ENCODE measurements at regions not wholly inside any gene's neighbourhood (a gene's known extent, or its start where the extent isn't known, plus 50 kb on each side); places are given as distances from the start of the nearest gene placed in this dataset.

GRCh38 chr10:43899224-43899959, 250.7 kb upstream of the ZNF32 start:
- 51% methylated on average over 7 of the region's 7 CpGs for WGBS
- intact Hi-C loops (cut with DNase I), result no loop called here
- Histone ChIP-seq H3K4me1 (replicated peaks) (no peaks in the 10 kb centered on the region), H3K27me3 (replicated peaks; ENCODE audit: insufficient read depth) (no peaks in the 10 kb centered on the region), H3K9me3 (no peaks in the 10 kb centered on the region), H3K4me3 (no peak overlapping the region), H3K27ac (no peak overlapping the region), H3K36me3 (no peaks in the 10 kb centered on the region)
- no peak for TF ChIP-seq POLR2A (IDR thresholded peaks at IDR 0.05)
- no peak for TF ChIP-seq CTCF (IDR thresholded peaks at IDR 0.05)
- no peak for TF ChIP-seq POLR2AphosphoS5 (IDR thresholded peaks at IDR 0.05)
- no peak for DNase-seq (ENCODE audit: low spot score)

GRCh38 chr10:43898592-43898991, 249.9 kb upstream of the ZNF32 start:
- Histone ChIP-seq H3K9me3 (no peaks in the 10 kb centered on the region), H3K27ac (no peak overlapping the region), H3K4me3 (no peak overlapping the region), H3K4me1 (replicated peaks) (no peaks in the 10 kb centered on the region), H3K36me3 (no peaks in the 10 kb centered on the region), H3K27me3 (replicated peaks; ENCODE audit: insufficient read depth) (peaks cover 2% of the 10 kb centered on the region)
- no peak for TF ChIP-seq POLR2A (IDR thresholded peaks at IDR 0.05)
- TF ChIP-seq CTCF (IDR thresholded peaks at IDR 0.05), result no peak
- no peak for TF ChIP-seq POLR2AphosphoS5 (IDR thresholded peaks at IDR 0.05)
- no peak for DNase-seq (ENCODE audit: low spot score)
- intact Hi-C loops (cut with DNase I), result no loop called here
- WGBS, result 90% methylated on average over 4 of the region's 4 CpGs

GRCh38 chr10:43897765-43898419, 249.2 kb upstream of the ZNF32 start:
- Histone ChIP-seq H3K36me3 (no peaks in the 10 kb centered on the region), H3K4me1 (replicated peaks) (no peaks in the 10 kb centered on the region)
- intact Hi-C loops (cut with DNase I), result no loop called here

GRCh38 chr10:43892062-43892770, 243.5 kb upstream of the ZNF32 start:
- Histone ChIP-seq H3K27ac (no peak overlapping the region), H3K27me3 (replicated peaks; ENCODE audit: insufficient read depth) (peaks cover 2% of the 10 kb centered on the region), H3K9me3 (no peaks in the 10 kb centered on the region), H3K36me3 (no peaks in the 10 kb centered on the region), H3K4me1 (replicated peaks) (no peaks in the 10 kb centered on the region), H3K4me3 (no peak overlapping the region)
- no peak for DNase-seq (ENCODE audit: low spot score)
- intact Hi-C loops (cut with DNase I), result no loop called here
- no peak for TF ChIP-seq POLR2AphosphoS5 (IDR thresholded peaks at IDR 0.05)
- TF ChIP-seq CTCF (IDR thresholded peaks at IDR 0.05), result no peak
- TF ChIP-seq POLR2A (IDR thresholded peaks at IDR 0.05), result no peak
- 65% methylated on average over 6 of the region's 6 CpGs for WGBS

More at GRCh38 chr10:43897765-43898419, 249.2 kb upstream of the ZNF32 start:
- Histone ChIP-seq H3K27ac (no peak overlapping the region), H3K4me3 (no peak overlapping the region), H3K27me3 (replicated peaks; ENCODE audit: insufficient read depth) (peaks cover 2% of the 10 kb centered on the region), H3K9me3 (no peaks in the 10 kb centered on the region)
- no peak for DNase-seq (ENCODE audit: low spot score)
- 94% methylated on average over 9 of the region's 9 CpGs for WGBS
- TF ChIP-seq CTCF (IDR thresholded peaks at IDR 0.05) (no peak), POLR2A (IDR thresholded peaks at IDR 0.05) (no peak), POLR2AphosphoS5 (IDR thresholded peaks at IDR 0.05) (no peak)
